Thyroid gland (tissue), 4 donors: ENCODE measurements at regions not wholly inside any gene's neighbourhood (a gene's known extent, or its start where the extent isn't known, plus 50 kb on each side); places are given as distances from the start of the nearest gene placed in this dataset.

Experiments
- POLR2A ChIP-seq, 2 donors: fragments of 450-650 bp; IDR thresholded peaks; one replicate each; pipeline ENCODE4 v1.6.1; 2017; ENCODE audit warnings: antibody characterized with exemption in 2 of 2, mild to moderate bottlenecking in 2 of 2, moderate library complexity in 1 of 2
- TF ChIP-seq, protein P1 (sequence below), 6 experiments: fragments of 200-600 bp in 3 of 6; fragments of 450-650 bp in 3 of 6; sonication (generic) in 3 of 6; IDR thresholded peaks; one replicate each; pipeline ENCODE4 v1.5.1; 2016 to 2019; ENCODE audit warnings: antibody characterized with exemption in 6 of 6, mild to moderate bottlenecking in 2 of 6, inconsistent platforms in 1 of 6, moderate library complexity in 1 of 6

DNA sequence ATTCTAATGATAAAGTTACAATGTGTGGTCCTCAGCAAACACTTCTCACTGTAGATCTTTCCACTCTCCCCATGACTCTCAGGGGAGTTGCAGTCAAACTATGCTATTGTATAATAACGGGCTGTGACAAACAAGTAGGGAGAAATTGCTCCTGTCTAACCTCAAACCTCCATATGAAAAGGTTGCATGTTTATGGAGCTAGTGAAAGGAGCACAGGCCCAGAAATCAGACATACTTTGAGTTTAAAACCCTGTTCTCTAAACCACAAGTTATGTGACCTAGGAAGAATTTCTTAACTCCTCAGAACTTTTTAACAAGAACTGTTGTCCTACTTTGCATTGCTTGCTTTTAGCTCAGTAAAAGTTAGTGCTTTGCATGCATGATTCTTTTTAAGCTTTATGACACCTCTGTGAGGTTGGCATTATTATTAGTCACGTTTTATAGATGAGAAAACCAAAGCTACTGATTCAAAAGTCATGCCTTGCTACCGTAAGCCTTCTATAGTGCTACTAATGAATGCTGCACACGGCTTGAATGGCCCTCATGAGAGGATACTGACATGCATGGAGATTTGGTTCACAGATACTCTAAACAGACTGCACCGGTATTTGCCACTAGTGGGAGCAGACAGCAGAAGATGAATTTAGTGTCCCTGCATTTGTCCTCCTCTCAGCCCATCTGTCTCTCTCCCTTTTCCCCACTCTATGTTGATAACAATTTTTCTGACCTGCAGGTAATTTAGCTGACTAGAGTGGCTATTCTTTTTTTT lies 129.5 kb upstream of the PCGF5 start:
- TF ChIP-seq, protein P1, sequence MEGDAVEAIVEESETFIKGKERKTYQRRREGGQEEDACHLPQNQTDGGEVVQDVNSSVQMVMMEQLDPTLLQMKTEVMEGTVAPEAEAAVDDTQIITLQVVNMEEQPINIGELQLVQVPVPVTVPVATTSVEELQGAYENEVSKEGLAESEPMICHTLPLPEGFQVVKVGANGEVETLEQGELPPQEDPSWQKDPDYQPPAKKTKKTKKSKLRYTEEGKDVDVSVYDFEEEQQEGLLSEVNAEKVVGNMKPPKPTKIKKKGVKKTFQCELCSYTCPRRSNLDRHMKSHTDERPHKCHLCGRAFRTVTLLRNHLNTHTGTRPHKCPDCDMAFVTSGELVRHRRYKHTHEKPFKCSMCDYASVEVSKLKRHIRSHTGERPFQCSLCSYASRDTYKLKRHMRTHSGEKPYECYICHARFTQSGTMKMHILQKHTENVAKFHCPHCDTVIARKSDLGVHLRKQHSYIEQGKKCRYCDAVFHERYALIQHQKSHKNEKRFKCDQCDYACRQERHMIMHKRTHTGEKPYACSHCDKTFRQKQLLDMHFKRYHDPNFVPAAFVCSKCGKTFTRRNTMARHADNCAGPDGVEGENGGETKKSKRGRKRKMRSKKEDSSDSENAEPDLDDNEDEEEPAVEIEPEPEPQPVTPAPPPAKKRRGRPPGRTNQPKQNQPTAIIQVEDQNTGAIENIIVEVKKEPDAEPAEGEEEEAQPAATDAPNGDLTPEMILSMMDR (IDR thresholded peaks at IDR 0.05), result no peak
- no peak for TF ChIP-seq POLR2A (IDR thresholded peaks at IDR 0.05)
